HepG2 (cell line): ENCODE measurements at regions not wholly inside any gene's neighbourhood (a gene's known extent, or its start where the extent isn't known, plus 50 kb on each side); places are given as distances from the start of the nearest gene placed in this dataset.

Source experiments
- ATAC-seq: fragments of 200-7000 bp; cut with Tn5 transposase; 3 replicates; pipeline ENCODE4 v1.9.1; 2020; ENCODE audit warnings: mild to moderate bottlenecking, moderate library complexity
- BruUV-seq: library from RNA; stranded (reverse); fragments of 400-500 nt; replicated peaks from 2 replicates; lab custom pipeline; 2021; lab: Mats Ljungman, UMichigan
- CTCF ChIA-PET: fragments of 300-600 bp; formaldehyde crosslinking; extraction: SDS; loops from one replicate; lab custom pipeline; 2021; ENCODE audit warnings: low total read pairs, inconsistent platforms, low intra/inter-chr PET ratio; lab: Yijun Ruan, JAX
- POLR2A ChIA-PET: fragments of 350-600 bp; sonication (Branson Sonifier 250); formaldehyde crosslinking; loops from one replicate; lab custom pipeline; 2020; ENCODE audit warnings: antibody characterized with exemption, inconsistent platforms; lab: Yijun Ruan, JAX
- DNase-seq: peaks from one replicate; pipeline ENCODE4 v3.0.0-alpha.2; 2015; ENCODE audit warnings: low spot score
- FAIRE-seq: peaks from 3 replicates; lab custom pipeline; 2011; peaks lifted over from hg19 to GRCh38; lab: Jason Lieb, UNC
- H2AFZ ChIP-seq: one replicate; pipeline ENCODE4 v1.6.1; 2011; ENCODE audit warnings: low read length, inconsistent platforms
- H3K27ac ChIP-seq: fragments of 300-600 bp; 3 replicates; pipeline ENCODE4 v1.8.0; 2011; ENCODE audit warnings: mixed run types, mild to moderate bottlenecking, mixed read lengths, low read length, inconsistent platforms; ENCODE audit not compliant: insufficient read depth; ENCODE audit errors: extremely low read length
- H3K27me3 ChIP-seq, 2 experiments: fragments of 200-600 bp in 1 of 2; 2 replicates in 1 of 2; 3 replicates in 1 of 2; pipeline versions ENCODE4 v1.6.0 to v1.8.0; 2011; ENCODE audit warnings: low read length in 2 of 2, mild to moderate bottlenecking in 2 of 2, moderate library complexity in 2 of 2, inconsistent platforms in 1 of 2; ENCODE audit not compliant: insufficient read depth in 2 of 2, control insufficient read depth in 1 of 2
- H3K36me3 ChIP-seq, 2 experiments: fragments of 200-600 bp in 1 of 2; replicated peaks in 1 of 2; 2 replicates in 1 of 2; 3 replicates in 1 of 2; pipeline versions ENCODE4 v1.5.1 to v1.8.0; 2011; ENCODE audit warnings: low read length in 2 of 2, inconsistent platforms in 1 of 2; ENCODE audit not compliant: insufficient read depth in 2 of 2, control insufficient read depth in 1 of 2
- H3K4me1 ChIP-seq: 2 replicates; pipeline ENCODE4 v1.5.1; 2012; ENCODE audit warnings: low read length, inconsistent platforms; ENCODE audit not compliant: insufficient read depth
- H3K4me2 ChIP-seq: 2 replicates; pipeline ENCODE4 v1.6.0; 2011; ENCODE audit warnings: low read depth, low read length, inconsistent platforms
- H3K4me3 ChIP-seq, 3 experiments: fragments of 200-600 bp in 1 of 3; sonication (generic), shearing (Covaris generic) in 1 of 3; replicated peaks in 1 of 3; 2 replicates each; pipeline ENCODE4 v1.5.1; 2011 to 2016; ENCODE audit warnings: low read length in 3 of 3, inconsistent platforms in 2 of 3, low read depth in 2 of 3, mild to moderate bottlenecking in 2 of 3, control low read depth in 1 of 3, mixed read lengths in 1 of 3; ENCODE audit not compliant: insufficient read depth in 1 of 3
- H3K79me2 ChIP-seq: one replicate; pipeline ENCODE4 v1.6.1; 2011; ENCODE audit warnings: low read length, inconsistent platforms; ENCODE audit not compliant: insufficient read depth
- H3K9ac ChIP-seq: 2 replicates; pipeline ENCODE4 v1.6.0; 2011; ENCODE audit warnings: mild to moderate bottlenecking, low read depth, low read length, inconsistent platforms; ENCODE audit not compliant: insufficient read depth
- H3K9me3 ChIP-seq: 2 replicates; pipeline ENCODE4 v1.5.1; 2012; ENCODE audit warnings: mild to moderate bottlenecking, low read length
- H4K20me1 ChIP-seq: 2 replicates; pipeline ENCODE4 v1.6.0; 2011; ENCODE audit warnings: inconsistent platforms, mild to moderate bottlenecking, low read length, moderate library complexity; ENCODE audit not compliant: insufficient read depth
- CERS6 ChIP-seq: sonication (generic); formaldehyde crosslinking; IDR thresholded peaks from 2 replicates; pipeline ENCODE4 v1.5.0; 2020; ENCODE audit warnings: missing genetic modification reagents
- HMGXB4 ChIP-seq, 2 experiments: sonication (generic) in 1 of 2; formaldehyde crosslinking in 1 of 2; IDR thresholded peaks; 2 replicates each; pipeline versions ENCODE4 v1.4.0 to v1.6.1; 2018 to 2020; ENCODE audit warnings: missing genetic modification reagents in 2 of 2, borderline replicate concordance in 1 of 2, low read depth in 1 of 2, mild to moderate bottlenecking in 1 of 2, missing biosample characterization in 1 of 2
- HNF1A ChIP-seq, 2 experiments: sonication (generic) in 1 of 2; formaldehyde crosslinking in 1 of 2; IDR thresholded peaks; 2 replicates each; pipeline versions ENCODE4 v1.4.0 to v1.6.1; 2016 to 2020; ENCODE audit warnings: borderline replicate concordance in 1 of 2, low read depth in 1 of 2, mild to moderate bottlenecking in 1 of 2, missing genetic modification reagents in 1 of 2
- HNF4A ChIP-seq: sonication (generic); formaldehyde crosslinking; IDR thresholded peaks from 2 replicates; pipeline ENCODE4 v1.4.0; 2020; ENCODE audit warnings: missing genetic modification reagents
- RARA ChIP-seq: IDR thresholded peaks from 2 replicates; pipeline ENCODE4 v1.6.1; 2016; ENCODE audit warnings: missing genetic modification reagents, missing compliant biosample characterization
- SIN3B ChIP-seq: fragments of 150-350 bp; IDR thresholded peaks from 2 replicates; pipeline ENCODE4 v1.6.1; 2014; ENCODE audit warnings: low read length
- SKIL ChIP-seq: sonication (generic); formaldehyde crosslinking; IDR thresholded peaks from 2 replicates; pipeline ENCODE4 v1.8.0; 2022; ENCODE audit warnings: missing genetic modification reagents, mild to moderate bottlenecking, moderate library complexity, borderline replicate concordance
- SMARCC2 ChIP-seq: fragments of 450-650 bp; IDR thresholded peaks from 2 replicates; pipeline ENCODE4 v1.6.1; 2017; ENCODE audit warnings: antibody characterized with exemption, mild to moderate bottlenecking
- SOX5 ChIP-seq: IDR thresholded peaks from 2 replicates; pipeline ENCODE4 v1.6.1; 2016; ENCODE audit warnings: borderline replicate concordance
- TMF1 ChIP-seq: sonication (generic); formaldehyde crosslinking; IDR thresholded peaks from 2 replicates; pipeline ENCODE4 v1.8.1; 2022; ENCODE audit warnings: low read depth, missing genetic modification reagents
- TOPORS ChIP-seq: sonication (generic); formaldehyde crosslinking; IDR thresholded peaks from 2 replicates; pipeline ENCODE4 v1.8.0; 2023; ENCODE audit warnings: mild to moderate bottlenecking, missing genetic modification reagents
- ZBTB1 ChIP-seq: sonication (generic); formaldehyde crosslinking; IDR thresholded peaks from 2 replicates; pipeline ENCODE4 v1.4.0; 2020; ENCODE audit warnings: missing genetic modification reagents, borderline replicate concordance
- ZNF570 ChIP-seq: sonication (generic); formaldehyde crosslinking; IDR thresholded peaks from 2 replicates; pipeline ENCODE4 v1.4.0; 2020; ENCODE audit warnings: mild to moderate bottlenecking, missing genetic modification reagents, borderline replicate concordance
- ZNF572 ChIP-seq: sonication (generic); formaldehyde crosslinking; IDR thresholded peaks from 2 replicates; pipeline ENCODE4 v1.5.1; 2020; ENCODE audit warnings: mild to moderate bottlenecking, missing genetic modification reagents
- ZNF839 ChIP-seq: sonication (generic); formaldehyde crosslinking; IDR thresholded peaks from 2 replicates; pipeline ENCODE4 v1.4.0; 2020; ENCODE audit warnings: missing genetic modification reagents, mild to moderate bottlenecking, borderline replicate concordance
- in situ Hi-C: cut with HindIII; loops from 2 replicates; pipeline ENCODE4 v1.10.0; 2017; ENCODE audit warnings: low pct_unique_long_range_greater_than_20kb; ENCODE audit not compliant: extremely low pct_ligation_motif_present
- intact Hi-C: fragments of 100-400 bp; cut with micrococcal nuclease; formaldehyde crosslinking; loops from one replicate; pipeline ENCODE4 v1.10.0; 2022; ENCODE audit not compliant: unreplicated experiment

- TF ChIP-seq HNF1A (IDR thresholded peaks at IDR 0.05; ENCODE audit: low read depth) = no peak
- TF ChIP-seq HNF1A (CRISPR knock-in tag; IDR thresholded peaks at IDR 0.05; ENCODE audit: borderline replicate concordance) = no peak
- no peak for TF ChIP-seq ZNF839 (CRISPR knock-in tag)
- TF ChIP-seq, all 625 proteins: peak for 0
Measured at GRCh38 chr15:93462690-93463089, 373.7 kb upstream of the RGMA start (continued).

- intact Hi-C loops (no loop called here), in situ Hi-C loops (no loop called here)
- H2AFZ ChIP-seq = no peak overlapping the region
- FAIRE-seq (no peak), DNase-seq (no peak), ATAC-seq (no peak)
- ChIA-PET CTCF (no interaction called here), POLR2A (no interaction called here)
- no peak overlapping the region for H3K4me2 ChIP-seq
- no peak overlapping the region for H3K27ac ChIP-seq
- H3K27me3 ChIP-seq = 0 out of 5 replicates have a peak, but pooled peaks cover 0 to 2% of the 10 kb centered on the region in 2 experiments
- no peak overlapping the region for H3K9ac ChIP-seq
- H3K4me1 ChIP-seq = no peaks in the 10 kb centered on the region
- BruUV-seq = no TSS peak
- H3K36me3 ChIP-seq = no peaks in the 10 kb centered on the region
- H4K20me1 ChIP-seq = no peaks in the 10 kb centered on the region
- H3K79me2 ChIP-seq = no peaks in the 10 kb centered on the region
- H3K4me3 ChIP-seq = no peak overlapping the region
- no peaks in the 10 kb centered on the region for H3K9me3 ChIP-seq
- TF ChIP-seq SMARCC2 (no peak), RARA (no peak), TOPORS (CRISPR knock-in tag) (no peak), TMF1 (CRISPR knock-in tag) (no peak), SKIL (CRISPR knock-in tag) (no peak), SOX5 (no peak), CERS6 (CRISPR knock-in tag) (no peak), SIN3B (no peak), HNF4A (CRISPR knock-in tag) (no peak), ZBTB1 (CRISPR knock-in tag) (no peak), HMGXB4 (CRISPR knock-in tag; IDR thresholded peaks at IDR 0.05; ENCODE audit: borderline replicate concordance in 1 of 2, low read depth in 1 of 2) (no peak), ZNF572 (no peak), ZNF570 (CRISPR knock-in tag) (no peak)
Measured at GRCh38 chr15:93460717-93461116, 371.7 kb upstream of the RGMA start.
